K562 (cell line): ENCODE measurements at regions not wholly inside any gene's neighbourhood (a gene's known extent, or its start where the extent isn't known, plus 50 kb on each side); places are given as distances from the start of the nearest gene placed in this dataset.
"Not testable (repeated sequence)": the region's sequence is repeated elsewhere in the genome, so short reads cannot be mapped to it uniquely, and the experiment has no call there.

ENCODE experiments used
- ELF1 ChIP-seq: fragments of 200-800 bp; sonication (Bioruptor generic); IDR thresholded peaks from 2 replicates; pipeline ENCODE4 v1.6.1; 2016; ENCODE audit warnings: missing genetic modification characterization, missing compliant biosample characterization
- SRSF3 ChIP-seq: fragments of 200-400 bp; formaldehyde crosslinking; IDR thresholded peaks from 2 replicates; pipeline ENCODE4 v1.6.1; 2016; ENCODE audit warnings: mild to moderate bottlenecking, low read length, moderate library complexity; ENCODE audit not compliant: insufficient read depth
- TF ChIP-seq, protein P1 (sequence below), 2 experiments: fragments of 450-650 bp in 1 of 2; sonication (generic) in 1 of 2; formaldehyde crosslinking in 1 of 2; IDR thresholded peaks in 1 of 2; conservative IDR thresholded peaks in 1 of 2; 2 replicates each; pipeline versions ENCODE4 v1.6.1 to v1.8.1; 2016 to 2023; ENCODE audit warnings: mild to moderate bottlenecking in 2 of 2, moderate library complexity in 2 of 2, inconsistent platforms in 1 of 2, missing genetic modification reagents in 1 of 2
- TF ChIP-seq, protein P2 (sequence below), 3 experiments: IDR thresholded peaks in 2 of 3; conservative IDR thresholded peaks in 1 of 3; 2 replicates each; pipeline ENCODE4 v1.5.1; 2011 to 2012; ENCODE audit warnings: low read length in 3 of 3, mild to moderate bottlenecking in 3 of 3, control low read depth in 2 of 3, improper control_type of control experiment in 1 of 3, inconsistent platforms in 1 of 3, low read depth in 1 of 3, mixed read lengths in 1 of 3, moderate library complexity in 1 of 3; ENCODE audit not compliant: insufficient read depth in 2 of 3

DNA sequence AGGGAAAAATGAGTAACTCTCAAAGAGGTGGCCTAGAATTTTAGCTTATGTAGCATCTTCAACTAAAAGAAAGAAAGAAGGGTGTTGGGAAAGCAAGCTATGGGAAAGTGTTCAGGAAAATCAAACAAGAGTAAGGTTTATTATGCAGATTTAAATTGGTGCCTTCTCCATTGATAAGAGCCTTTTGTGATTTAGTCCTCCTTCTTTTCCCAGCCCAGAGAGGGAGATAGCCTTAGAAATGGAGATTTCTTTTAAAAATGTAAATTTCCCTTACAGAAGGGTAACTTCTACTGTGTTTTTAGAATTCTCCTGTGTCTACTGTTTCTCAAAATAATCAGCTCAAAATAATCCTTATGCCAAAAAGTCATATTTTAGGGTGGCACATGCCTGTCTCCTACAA, 104.5 kb downstream of the FAM72B start:
- TF ChIP-seq ELF1, SRSF3: not testable (repeated sequence)
- TF ChIP-seq, protein P1, sequence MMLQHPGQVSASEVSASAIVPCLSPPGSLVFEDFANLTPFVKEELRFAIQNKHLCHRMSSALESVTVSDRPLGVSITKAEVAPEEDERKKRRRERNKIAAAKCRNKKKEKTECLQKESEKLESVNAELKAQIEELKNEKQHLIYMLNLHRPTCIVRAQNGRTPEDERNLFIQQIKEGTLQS (IDR thresholded peaks at IDR 0.05): not testable (repeated sequence)
- TF ChIP-seq, protein P1 (CRISPR knock-in tag; conservative IDR thresholded peaks at IDR 0.05): not testable (repeated sequence)
- TF ChIP-seq, protein P2, sequence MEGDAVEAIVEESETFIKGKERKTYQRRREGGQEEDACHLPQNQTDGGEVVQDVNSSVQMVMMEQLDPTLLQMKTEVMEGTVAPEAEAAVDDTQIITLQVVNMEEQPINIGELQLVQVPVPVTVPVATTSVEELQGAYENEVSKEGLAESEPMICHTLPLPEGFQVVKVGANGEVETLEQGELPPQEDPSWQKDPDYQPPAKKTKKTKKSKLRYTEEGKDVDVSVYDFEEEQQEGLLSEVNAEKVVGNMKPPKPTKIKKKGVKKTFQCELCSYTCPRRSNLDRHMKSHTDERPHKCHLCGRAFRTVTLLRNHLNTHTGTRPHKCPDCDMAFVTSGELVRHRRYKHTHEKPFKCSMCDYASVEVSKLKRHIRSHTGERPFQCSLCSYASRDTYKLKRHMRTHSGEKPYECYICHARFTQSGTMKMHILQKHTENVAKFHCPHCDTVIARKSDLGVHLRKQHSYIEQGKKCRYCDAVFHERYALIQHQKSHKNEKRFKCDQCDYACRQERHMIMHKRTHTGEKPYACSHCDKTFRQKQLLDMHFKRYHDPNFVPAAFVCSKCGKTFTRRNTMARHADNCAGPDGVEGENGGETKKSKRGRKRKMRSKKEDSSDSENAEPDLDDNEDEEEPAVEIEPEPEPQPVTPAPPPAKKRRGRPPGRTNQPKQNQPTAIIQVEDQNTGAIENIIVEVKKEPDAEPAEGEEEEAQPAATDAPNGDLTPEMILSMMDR (IDR thresholded peaks at IDR 0.05 in 2 of 3, conservative IDR thresholded peaks at IDR 0.05 in 1 of 3; ENCODE audit: insufficient read depth in 2 of 3, low read depth in 1 of 3, low read length in 3 of 3): not testable (repeated sequence)
